HEK293T (cell line): ENCODE measurements at regions not wholly inside any gene's neighbourhood (a gene's known extent, or its start where the extent isn't known, plus 50 kb on each side); places are given as distances from the start of the nearest gene placed in this dataset.
A peak's percentile ranks its signal among the peaks of the same experiment; 100 is the strongest.

Experiments used
- CTCF ChIA-PET: fragments of 350-600 bp; formaldehyde crosslinking; extraction: SDS; loops from one replicate; lab custom pipeline; 2021; ENCODE audit warnings: antibody characterized with exemption, inconsistent platforms; lab: Yijun Ruan, JAX
- POLR2A ChIA-PET: fragments of 350-600 bp; formaldehyde crosslinking; extraction: SDS; loops from one replicate; lab custom pipeline; 2020; ENCODE audit warnings: antibody characterized with exemption, inconsistent platforms; lab: Yijun Ruan, JAX
- DNase-seq: peaks from one replicate; pipeline ENCODE4 v3.0.0; 2012; ENCODE audit warnings: mixed read lengths; ENCODE audit errors: extremely low spot score
- ARNT ChIP-seq: fragments of 450-650 bp; IDR thresholded peaks from 2 replicates; pipeline ENCODE4 v1.6.1; 2017; ENCODE audit warnings: mild to moderate bottlenecking
- BHLHE40 ChIP-seq: fragments of 450-650 bp; IDR thresholded peaks from 2 replicates; pipeline ENCODE4 v1.6.1; 2016; ENCODE audit warnings: mild to moderate bottlenecking, moderate library complexity, borderline replicate concordance
- CTBP1 ChIP-seq: fragments of 450-650 bp; IDR thresholded peaks from 2 replicates; pipeline ENCODE4 v1.6.1; 2016; ENCODE audit warnings: borderline replicate concordance
- ELF4 ChIP-seq: fragments of 450-650 bp; IDR thresholded peaks from 2 replicates; pipeline ENCODE4 v1.6.1; 2017; ENCODE audit warnings: antibody characterized with exemption
- FOXA1 ChIP-seq: fragments of 450-650 bp; IDR thresholded peaks from 2 replicates; pipeline ENCODE4 v1.6.1; 2016; ENCODE audit warnings: mild to moderate bottlenecking
- FOXK2 ChIP-seq: fragments of 450-650 bp; IDR thresholded peaks from 2 replicates; pipeline ENCODE4 v1.6.1; 2016; ENCODE audit warnings: mild to moderate bottlenecking
- FOXM1 ChIP-seq: fragments of 450-650 bp; IDR thresholded peaks from 2 replicates; pipeline ENCODE4 v1.6.1; 2017; ENCODE audit warnings: mild to moderate bottlenecking, borderline replicate concordance
- HDGF ChIP-seq: fragments of 450-650 bp; IDR thresholded peaks from 2 replicates; pipeline ENCODE4 v1.6.1; 2017; ENCODE audit warnings: antibody characterized with exemption, borderline replicate concordance
- L3MBTL2 ChIP-seq: fragments of 450-650 bp; conservative IDR thresholded peaks from 2 replicates; pipeline ENCODE4 v1.6.1; 2016; ENCODE audit warnings: mild to moderate bottlenecking
- LEF1 ChIP-seq: fragments of 450-650 bp; IDR thresholded peaks from 2 replicates; pipeline ENCODE4 v1.6.1; 2017; ENCODE audit warnings: mild to moderate bottlenecking, borderline replicate concordance
- NFRKB ChIP-seq: fragments of 450-650 bp; IDR thresholded peaks from 2 replicates; pipeline ENCODE4 v1.6.1; 2016; ENCODE audit warnings: mild to moderate bottlenecking, moderate library complexity
- PKNOX1 ChIP-seq: fragments of 450-650 bp; IDR thresholded peaks from 2 replicates; pipeline ENCODE4 v1.6.1; 2016
- SP1 ChIP-seq: fragments of 450-650 bp; IDR thresholded peaks from 2 replicates; pipeline ENCODE4 v1.6.1; 2017
- SUZ12 ChIP-seq: fragments of 450-650 bp; IDR thresholded peaks from 2 replicates; pipeline ENCODE4 v1.6.1; 2016; ENCODE audit warnings: mild to moderate bottlenecking
- TARDBP ChIP-seq: fragments of 450-650 bp; IDR thresholded peaks from 2 replicates; pipeline ENCODE4 v1.6.1; 2016
- ZNF384 ChIP-seq: fragments of 450-650 bp; IDR thresholded peaks from 2 replicates; pipeline ENCODE4 v1.6.1; 2016

- ChIA-PET CTCF (no interaction called here), POLR2A (no interaction called here)
- no peak for DNase-seq
- no peak for TF ChIP-seq SP1
- no peak for TF ChIP-seq SUZ12
These were observed 338.8 kb upstream of the AUTS2 start for GRCh38 chr7:69259445-69259844.

GRCh38 chr7:69260023-69260422, 338.3 kb upstream of the AUTS2 start:
- ChIA-PET POLR2A (no interaction called here), CTCF (no interaction called here)
- DNase-seq: no peak
- TF ChIP-seq ZNF384 (no peak), TARDBP (no peak), ELF4 (no peak), NFRKB (no peak), LEF1 (no peak), CTBP1 (no peak), SUZ12 (no peak), BHLHE40 (no peak), PKNOX1 (no peak), ARNT (no peak), FOXK2 (no peak), FOXA1 (no peak), FOXM1 (no peak), SP1 (no peak), L3MBTL2 (no peak), HDGF (no peak)

- ChIA-PET POLR2A (no interaction called here), CTCF (no interaction called here)
- DNase-seq: no peak
- TF ChIP-seq BHLHE40 (no peak), LEF1 (no peak), ELF4 (no peak), L3MBTL2 (no peak), FOXA1 (no peak), NFRKB (no peak), ZNF384 (no peak), PKNOX1 (no peak), ARNT (no peak), SUZ12 (no peak), TARDBP (no peak), HDGF (no peak), FOXM1 (no peak), FOXK2 (no peak), SP1 (no peak), CTBP1 (no peak)
These were observed 334.7 kb upstream of the AUTS2 start for GRCh38 chr7:69263550-69263949.

GRCh38 chr7:69269806-69270205, 328.5 kb upstream of the AUTS2 start:
- DNase-seq: no peak
- ChIA-PET POLR2A (no interaction called here), CTCF (no interaction called here)
- TF ChIP-seq BHLHE40 (no peak), NFRKB (no peak), L3MBTL2 (no peak), CTBP1 (no peak), LEF1 (no peak), FOXA1 (no peak), PKNOX1 (no peak), SP1 (no peak), SUZ12 (no peak), ARNT (no peak)

- DNase-seq: no peak
- TF ChIP-seq BHLHE40 (no peak), FOXK2 (no peak), PKNOX1 (no peak), FOXA1 (no peak), ZNF384 (no peak), L3MBTL2 (no peak), TARDBP (no peak), LEF1 (no peak), NFRKB (no peak), FOXM1 (no peak), ELF4 (no peak), SUZ12 (no peak), SP1 (no peak), HDGF (no peak)
- ChIA-PET CTCF (no interaction called here), POLR2A (no interaction called here)
These were observed 326.2 kb upstream of the AUTS2 start for GRCh38 chr7:69272101-69272500.

- TF ChIP-seq HDGF (no peak), FOXA1 (no peak), TARDBP (no peak), ARNT (no peak), L3MBTL2 (no peak), ZNF384 (no peak), BHLHE40 (no peak), PKNOX1 (peak; percentile 60), LEF1 (no peak)
- no peak for DNase-seq
- CTCF ChIA-PET: interaction anchor here (0.6 kb wide), 3 partner anchors 39 to 1073 kb away, joined by 3 to 5 read pairs (median 4); no protein-coding TSS in a partner anchor
- POLR2A ChIA-PET: no interaction called here
These were observed 322.1 kb upstream of the AUTS2 start for GRCh38 chr7:69276011-69276729.
